OCI-LY7 (cell line): ENCODE measurements at regions not wholly inside any gene's neighbourhood (a gene's known extent, or its start where the extent isn't known, plus 50 kb on each side); places are given as distances from the start of the nearest gene placed in this dataset.

Experiments used
- BruUV-seq: library from RNA; stranded (reverse); fragments of 400-500 nt; replicated peaks from 2 replicates; lab custom pipeline; 2021; lab: Mats Ljungman, UMichigan
- CTCF ChIA-PET: fragments of 300-600 bp; sonication (Branson Sonifier 250); formaldehyde crosslinking; loops from one replicate; lab custom pipeline; 2022; ENCODE audit warnings: antibody characterized with exemption; ENCODE audit not compliant: unreplicated experiment; lab: Charles Lee
- POLR2A ChIA-PET: fragments of 300-600 bp; sonication (Branson Sonifier 250); formaldehyde crosslinking; loops from one replicate; lab custom pipeline; 2022; ENCODE audit warnings: antibody characterized with exemption; lab: Charles Lee
- DNase-seq: peaks from one replicate; pipeline ENCODE4 v3.0.0-alpha.2; 2015; ENCODE audit warnings: low spot score
- H2AFZ ChIP-seq: fragments of 200-600 bp; sonication (generic), shearing (Covaris generic); 2 replicates; pipeline ENCODE4 v1.6.1; 2014; ENCODE audit warnings: mild to moderate bottlenecking, antibody characterized with exemption, low read length, moderate library complexity
- H3K27ac ChIP-seq: fragments of 200-600 bp; sonication (generic); 2 replicates; pipeline ENCODE4 v1.5.1; 2014; ENCODE audit warnings: mixed run types, low read depth, mild to moderate bottlenecking, moderate library complexity, low read length, inconsistent platforms; ENCODE audit not compliant: poor library complexity, severe bottlenecking
- H3K36me3 ChIP-seq: fragments of 200-600 bp; sonication (generic); 2 replicates; pipeline ENCODE4 v1.6.1; 2014; ENCODE audit warnings: mild to moderate bottlenecking, antibody characterized with exemption, low read length, moderate library complexity, mixed read lengths; ENCODE audit not compliant: insufficient read depth
- H3K4me1 ChIP-seq: fragments of 200-600 bp; sonication (generic); 2 replicates; pipeline ENCODE4 v1.5.1; 2014; ENCODE audit warnings: mild to moderate bottlenecking, low read length; ENCODE audit not compliant: insufficient read depth, poor library complexity, severe bottlenecking
- H3K4me2 ChIP-seq: fragments of 200-600 bp; sonication (generic); 2 replicates; pipeline ENCODE4 v1.6.1; 2014; ENCODE audit warnings: mild to moderate bottlenecking, low read length
- H3K4me3 ChIP-seq: fragments of 200-600 bp; sonication (generic); 2 replicates; pipeline ENCODE4 v1.5.1; 2014; ENCODE audit warnings: mild to moderate bottlenecking, low read depth, low read length; ENCODE audit not compliant: poor library complexity, severe bottlenecking
- H3K79me2 ChIP-seq: fragments of 200-600 bp; sonication (generic); 2 replicates; pipeline ENCODE4 v1.6.1; 2016; ENCODE audit warnings: low read depth, mild to moderate bottlenecking, low read length, moderate library complexity, mixed read lengths; ENCODE audit not compliant: insufficient read depth
- H3K9me2 ChIP-seq: fragments of 200-600 bp; sonication (generic); 2 replicates; pipeline ENCODE4 v1.6.1; 2016; ENCODE audit warnings: mild to moderate bottlenecking, low read length, mixed read lengths; ENCODE audit not compliant: insufficient read depth
- H3K9me3 ChIP-seq: fragments of 200-600 bp; sonication (generic); 2 replicates; pipeline ENCODE4 v1.6.1; 2014; ENCODE audit warnings: mild to moderate bottlenecking, mixed run types, low read length, mixed read lengths
- H4K20me1 ChIP-seq: fragments of 200-600 bp; sonication (generic); 2 replicates; pipeline ENCODE4 v1.6.1; 2014; ENCODE audit warnings: mild to moderate bottlenecking, antibody characterized with exemption, low read length, moderate library complexity, mixed read lengths; ENCODE audit not compliant: insufficient read depth
- CTCF ChIP-seq: fragments of 200-600 bp; sonication (generic); conservative IDR thresholded peaks from 2 replicates; pipeline ENCODE4 v1.5.1; 2014; ENCODE audit warnings: mild to moderate bottlenecking, antibody characterized with exemption, low read length, moderate library complexity, mixed read lengths
- EZH2phosphoT487 ChIP-seq: fragments of 200-600 bp; sonication (generic); IDR thresholded peaks from 2 replicates; pipeline ENCODE4 v1.6.1; 2018; ENCODE audit warnings: low read depth, borderline replicate concordance, mild to moderate bottlenecking, mixed run types, antibody characterized with exemption, low read length, moderate library complexity, mixed read lengths
- intact Hi-C: fragments of 100-400 bp; cut with micrococcal nuclease; formaldehyde crosslinking; loops from one replicate; pipeline ENCODE4 v1.10.0; 2022; ENCODE audit not compliant: unreplicated experiment

- CTCF ChIA-PET: no interaction called here
- Histone ChIP-seq H3K27ac (no peak overlapping the region), H3K79me2 (no peaks in the 10 kb centered on the region), H3K4me2 (no peak overlapping the region), H3K4me1 (no peaks in the 10 kb centered on the region), H3K9me3 (no peaks in the 10 kb centered on the region), H4K20me1 (no peaks in the 10 kb centered on the region), H3K9me2 (no peaks in the 10 kb centered on the region), H3K4me3 (no peak overlapping the region), H2AFZ (no peak overlapping the region), H3K36me3 (no peaks in the 10 kb centered on the region)
- BruUV-seq: no TSS peak
- TF ChIP-seq EZH2phosphoT487 (no peak), CTCF (no peak)
- no peak for DNase-seq
- intact Hi-C loops: no loop called here
- POLR2A ChIA-PET: interaction anchor here (0.6 to 1.2 kb wide), 2 partner anchors 26 to 97 kb away, joined by 3 read pairs; no protein-coding TSS in a partner anchor
Observed at GRCh38 chr2:201974171-201975100, 59.2 kb upstream of the FZD7 start.

- Histone ChIP-seq H3K9me3 (no peaks in the 10 kb centered on the region), H3K9me2 (no peaks in the 10 kb centered on the region), H4K20me1 (no peaks in the 10 kb centered on the region), H3K4me1 (no peaks in the 10 kb centered on the region), H2AFZ (no peak overlapping the region), H3K79me2 (no peaks in the 10 kb centered on the region), H3K36me3 (no peaks in the 10 kb centered on the region), H3K27ac (no peak overlapping the region), H3K4me3 (no peak overlapping the region), H3K4me2 (no peak overlapping the region)
- intact Hi-C loops: no loop called here
- ChIA-PET POLR2A (interaction anchor here (0.6 kb wide), 1 partner anchor 98 kb away, joined by 3 read pairs; no protein-coding TSS in a partner anchor), CTCF (no interaction called here)
- no TSS peak for BruUV-seq
- TF ChIP-seq CTCF: no peak
- TF ChIP-seq EZH2phosphoT487: no peak
- no peak for DNase-seq
Observed at GRCh38 chr2:201975434-201975833, 58.2 kb upstream of the FZD7 start.
